ENCODE measurements at regions not wholly inside any gene's neighbourhood (a gene's known extent, or its start where the extent isn't known, plus 50 kb on each side); places are given as distances from the start of the nearest gene placed in this dataset.

DNA sequence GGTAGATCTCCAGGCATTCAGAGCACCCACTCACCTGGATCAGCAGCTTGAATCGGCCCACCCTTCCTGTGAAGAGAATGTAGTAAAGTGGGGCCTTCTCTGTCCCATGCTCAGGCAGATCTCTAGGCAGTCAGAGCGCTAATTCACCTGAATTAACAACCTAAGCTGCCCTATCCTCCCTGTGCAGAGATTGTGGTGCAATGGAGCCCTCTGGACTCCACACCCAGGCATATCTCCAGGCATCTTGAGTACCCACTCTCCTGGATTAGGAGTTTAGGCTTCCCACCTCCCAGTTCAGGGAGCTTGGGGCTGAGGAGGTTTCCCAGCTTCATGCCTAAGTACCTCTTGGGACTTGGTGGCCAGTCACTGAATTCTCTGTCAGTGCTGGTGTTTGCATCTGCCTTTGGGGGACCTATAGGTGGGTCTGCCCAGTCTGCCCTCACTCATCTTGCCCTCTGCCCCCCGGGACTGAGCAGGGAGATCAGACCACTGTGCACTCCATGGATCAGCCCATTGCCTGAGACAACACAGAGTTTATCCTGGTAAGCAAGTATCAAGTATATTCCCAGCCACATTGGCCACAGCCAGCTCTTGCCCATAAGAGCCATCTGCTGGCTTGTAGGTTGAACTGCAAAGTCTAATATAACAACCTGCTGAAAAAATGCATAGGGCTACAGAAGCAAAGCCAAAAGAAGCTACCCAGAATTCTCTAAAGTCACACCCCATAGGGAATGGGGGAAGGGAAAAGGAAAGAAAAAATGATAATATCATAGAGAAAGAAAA, 372.9 kb downstream of the KLHL13 start:
- DNase-seq: no peak
- WGBS, 2 donors: 54 to 67% methylated on average over 1 to 3 of the region's 3 CpGs
- no peaks in the 10 kb centered on the region for H3K9me3 ChIP-seq

GRCh38 chrX:117713411-117713810, 403.2 kb downstream of the KLHL13 start:
- no peak overlapping the region for H3K27ac ChIP-seq
- no peaks in the 10 kb centered on the region for H3K9me3 ChIP-seq
- no peaks in the 10 kb centered on the region for H3K4me1 ChIP-seq
- no peak for DNase-seq
- no peak overlapping the region for H3K4me3 ChIP-seq
- ATAC-seq (ENCODE audit: low FRiP score in 2 of 2): no peak
- no peaks in the 10 kb centered on the region for H3K27me3 ChIP-seq
- no peaks in the 10 kb centered on the region for H3K36me3 ChIP-seq
- WGBS, 2 donors: 64 to 78% methylated on average over 1 of the region's 1 CpG
- TF ChIP-seq EP300 (IDR thresholded peaks at IDR 0.05) (no peak), CTCF (IDR thresholded peaks at IDR 0.05) (no peak), POLR2AphosphoS5 (IDR thresholded peaks at IDR 0.05) (no peak), POLR2A (IDR thresholded peaks at IDR 0.05) (no peak)

More for the DNA sequence above, 372.9 kb downstream of the KLHL13 start:
- TF ChIP-seq POLR2AphosphoS5 (IDR thresholded peaks at IDR 0.05): no peak
- TF ChIP-seq CTCF (IDR thresholded peaks at IDR 0.05): no peak
- TF ChIP-seq EP300 (IDR thresholded peaks at IDR 0.05): no peak
- TF ChIP-seq POLR2A (IDR thresholded peaks at IDR 0.05): no peak
- Histone ChIP-seq H3K27ac (no peak overlapping the region), H3K4me1 (no peaks in the 10 kb centered on the region), H3K4me3 (no peak overlapping the region), H3K27me3 (no peaks in the 10 kb centered on the region), H3K36me3 (no peaks in the 10 kb centered on the region)
- no peak for ATAC-seq (ENCODE audit: low FRiP score in 2 of 2)

DNA sequence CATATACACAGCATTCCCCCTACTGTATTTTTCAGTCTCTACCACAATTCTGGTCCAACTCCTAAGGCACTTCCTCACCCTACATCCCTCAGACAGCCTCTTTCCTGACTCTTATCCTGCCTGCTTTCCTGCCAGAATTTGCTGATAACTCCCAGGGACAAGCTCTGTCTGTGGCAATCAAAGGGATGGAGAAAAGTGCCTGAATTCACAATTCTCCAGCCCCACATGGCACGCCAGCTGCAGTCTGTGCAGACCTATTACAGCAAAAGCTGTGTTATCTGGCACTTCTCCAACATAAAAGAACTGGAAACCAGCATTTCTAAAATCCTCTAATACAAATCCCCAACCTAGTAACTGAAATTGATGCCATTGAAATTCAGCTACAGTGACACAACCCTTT, 404.8 kb downstream of the KLHL13 start:
- no peak overlapping the region for H3K27ac ChIP-seq
- H3K9me3 ChIP-seq: no peaks in the 10 kb centered on the region
- no peak overlapping the region for H3K4me3 ChIP-seq
- WGBS, 2 donors: 61 to 70% methylated on average over 1 of the region's 1 CpG
- TF ChIP-seq POLR2A (IDR thresholded peaks at IDR 0.05) (no peak), POLR2AphosphoS5 (IDR thresholded peaks at IDR 0.05) (no peak), EP300 (IDR thresholded peaks at IDR 0.05) (no peak), CTCF (IDR thresholded peaks at IDR 0.05) (no peak)
- no peaks in the 10 kb centered on the region for H3K27me3 ChIP-seq
- no peaks in the 10 kb centered on the region for H3K4me1 ChIP-seq
- H3K36me3 ChIP-seq: no peaks in the 10 kb centered on the region
- no peak for ATAC-seq (ENCODE audit: low FRiP score in 2 of 2)
- DNase-seq: no peak

- TF ChIP-seq POLR2AphosphoS5 (IDR thresholded peaks at IDR 0.05) (no peak), CTCF (IDR thresholded peaks at IDR 0.05) (no peak), EP300 (IDR thresholded peaks at IDR 0.05) (no peak), POLR2A (IDR thresholded peaks at IDR 0.05) (no peak)
- Histone ChIP-seq H3K9me3 (no peaks in the 10 kb centered on the region), H3K4me1 (no peaks in the 10 kb centered on the region), H3K27ac (no peak overlapping the region), H3K4me3 (no peak overlapping the region), H3K36me3 (no peaks in the 10 kb centered on the region), H3K27me3 (no peaks in the 10 kb centered on the region)
- no peak for DNase-seq
- WGBS, 2 donors: 89 to 95% methylated on average over 5 to 8 of the region's 8 CpGs
- ATAC-seq (ENCODE audit: low FRiP score in 2 of 2): no peak
Observed at GRCh38 chrX:117707948-117708743, 408.5 kb downstream of the KLHL13 start.

Data from upper lobe of left lung (tissue), 6 donors.